GM23338 (cell line): ENCODE measurements at regions not wholly inside any gene's neighbourhood (a gene's known extent, or its start where the extent isn't known, plus 50 kb on each side); places are given as distances from the start of the nearest gene placed in this dataset.

Experiments
- CREB1 ChIP-seq: fragments of 250-450 bp; sonication (Bioruptor Pico); IDR thresholded peaks from 2 replicates; pipeline ENCODE4 v1.5.0; 2020; ENCODE audit warnings: low read depth, mild to moderate bottlenecking, moderate library complexity
- EZH2 ChIP-seq: fragments of 200-600 bp; sonication (generic); IDR thresholded peaks from one replicate; pipeline ENCODE4 v1.8.0; 2017; ENCODE audit warnings: antibody characterized with exemption, mild to moderate bottlenecking, low read depth; ENCODE audit not compliant: unreplicated experiment
- EZH2phosphoT487 ChIP-seq: fragments of 200-600 bp; sonication (generic); IDR thresholded peaks from one replicate; pipeline ENCODE4 v1.8.1; 2018; ENCODE audit warnings: antibody characterized with exemption; ENCODE audit not compliant: unreplicated experiment
- JUNB ChIP-seq: IDR thresholded peaks from one replicate; pipeline ENCODE4 v1.6.1; 2016; ENCODE audit warnings: antibody characterized with exemption; ENCODE audit not compliant: unreplicated experiment
- POLR2AphosphoS5 ChIP-seq: IDR thresholded peaks from 2 replicates; pipeline ENCODE4 v1.6.1; 2016; ENCODE audit warnings: antibody characterized with exemption, low read depth
- STAT1 ChIP-seq: IDR thresholded peaks from one replicate; pipeline ENCODE4 v1.6.1; 2016; ENCODE audit warnings: antibody characterized with exemption; ENCODE audit not compliant: unreplicated experiment
- ZNF114 ChIP-seq: fragments of 250-450 bp; sonication (Bioruptor Pico); IDR thresholded peaks from 2 replicates; pipeline ENCODE4 v1.5.0; 2020; ENCODE audit warnings: mild to moderate bottlenecking, moderate library complexity
- ZNF331 ChIP-seq: fragments of 250-450 bp; sonication (Bioruptor Pico); IDR thresholded peaks from 2 replicates; pipeline ENCODE4 v1.5.0; 2020; ENCODE audit warnings: low read depth, mild to moderate bottlenecking, moderate library complexity
- TF ChIP-seq, protein P1 (sequence below), 2 experiments: fragments of 200-600 bp in 1 of 2; sonication (generic) in 1 of 2; conservative IDR thresholded peaks; 2 replicates each; pipeline versions ENCODE4 v1.5.1 to v1.6.1; 2016 to 2017; ENCODE audit warnings: antibody characterized with exemption in 2 of 2, low read depth in 2 of 2, mild to moderate bottlenecking in 2 of 2, moderate library complexity in 1 of 2
- TF ChIP-seq, protein P2 (sequence below): IDR thresholded peaks from 2 replicates; pipeline ENCODE4 v1.6.1; 2016; ENCODE audit warnings: antibody characterized with exemption
- TF ChIP-seq, protein P3 (sequence below): IDR thresholded peaks from one replicate; pipeline ENCODE4 v1.6.1; 2018; ENCODE audit warnings: antibody characterized with exemption; ENCODE audit not compliant: unreplicated experiment
- TF ChIP-seq, protein P4 (sequence below): fragments of 250-450 bp; sonication (Bioruptor Pico); IDR thresholded peaks from 2 replicates; pipeline ENCODE4 v1.5.0; 2020; ENCODE audit warnings: mild to moderate bottlenecking, moderate library complexity

DNA sequence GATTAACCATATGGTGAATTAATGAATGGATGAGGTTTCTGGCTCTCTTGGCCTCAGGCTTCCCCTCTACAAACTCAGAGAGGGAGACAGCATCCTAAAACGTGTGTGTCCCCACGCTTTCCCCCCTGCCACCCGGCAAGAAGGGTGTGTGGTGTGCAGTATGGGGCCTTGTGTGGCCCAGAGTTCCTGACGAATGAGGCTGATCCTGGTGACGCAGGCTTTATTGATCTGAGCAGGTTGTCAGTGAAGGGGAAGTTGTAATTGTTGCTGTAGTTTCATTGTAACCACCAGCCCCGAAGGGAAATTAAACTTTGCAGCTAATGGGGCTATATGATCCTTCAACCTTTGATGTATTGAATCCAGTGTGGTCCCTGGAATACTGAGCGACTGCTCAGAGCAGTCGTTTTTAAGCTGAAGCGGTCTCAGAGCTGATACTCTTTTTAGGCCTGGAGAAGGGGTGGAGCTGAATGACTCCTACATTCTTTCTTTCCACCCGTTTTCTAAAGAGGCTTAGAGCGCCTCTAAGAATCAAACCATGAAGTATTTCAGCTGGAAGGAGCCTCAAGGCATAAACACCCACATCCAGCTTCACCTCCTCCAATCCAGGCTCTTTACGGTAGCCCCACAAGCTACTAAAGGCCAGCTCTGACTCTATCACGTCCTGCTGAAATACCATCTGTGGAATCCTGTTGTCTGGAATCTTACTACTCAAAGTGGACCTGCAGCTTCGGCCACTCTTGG lies 284.7 kb downstream of the MIAT start:
- TF ChIP-seq, protein P1, sequence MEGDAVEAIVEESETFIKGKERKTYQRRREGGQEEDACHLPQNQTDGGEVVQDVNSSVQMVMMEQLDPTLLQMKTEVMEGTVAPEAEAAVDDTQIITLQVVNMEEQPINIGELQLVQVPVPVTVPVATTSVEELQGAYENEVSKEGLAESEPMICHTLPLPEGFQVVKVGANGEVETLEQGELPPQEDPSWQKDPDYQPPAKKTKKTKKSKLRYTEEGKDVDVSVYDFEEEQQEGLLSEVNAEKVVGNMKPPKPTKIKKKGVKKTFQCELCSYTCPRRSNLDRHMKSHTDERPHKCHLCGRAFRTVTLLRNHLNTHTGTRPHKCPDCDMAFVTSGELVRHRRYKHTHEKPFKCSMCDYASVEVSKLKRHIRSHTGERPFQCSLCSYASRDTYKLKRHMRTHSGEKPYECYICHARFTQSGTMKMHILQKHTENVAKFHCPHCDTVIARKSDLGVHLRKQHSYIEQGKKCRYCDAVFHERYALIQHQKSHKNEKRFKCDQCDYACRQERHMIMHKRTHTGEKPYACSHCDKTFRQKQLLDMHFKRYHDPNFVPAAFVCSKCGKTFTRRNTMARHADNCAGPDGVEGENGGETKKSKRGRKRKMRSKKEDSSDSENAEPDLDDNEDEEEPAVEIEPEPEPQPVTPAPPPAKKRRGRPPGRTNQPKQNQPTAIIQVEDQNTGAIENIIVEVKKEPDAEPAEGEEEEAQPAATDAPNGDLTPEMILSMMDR (conservative IDR thresholded peaks at IDR 0.05; ENCODE audit: low read depth in 2 of 2) = no peak
- TF ChIP-seq EZH2phosphoT487 (no peak), EZH2 (no peak), CREB1 (CRISPR knock-in tag) (no peak), POLR2AphosphoS5 (no peak), JUNB (no peak), STAT1 (no peak), ZNF331 (CRISPR knock-in tag) (no peak), ZNF114 (CRISPR knock-in tag) (no peak)
- TF ChIP-seq, protein P2, sequence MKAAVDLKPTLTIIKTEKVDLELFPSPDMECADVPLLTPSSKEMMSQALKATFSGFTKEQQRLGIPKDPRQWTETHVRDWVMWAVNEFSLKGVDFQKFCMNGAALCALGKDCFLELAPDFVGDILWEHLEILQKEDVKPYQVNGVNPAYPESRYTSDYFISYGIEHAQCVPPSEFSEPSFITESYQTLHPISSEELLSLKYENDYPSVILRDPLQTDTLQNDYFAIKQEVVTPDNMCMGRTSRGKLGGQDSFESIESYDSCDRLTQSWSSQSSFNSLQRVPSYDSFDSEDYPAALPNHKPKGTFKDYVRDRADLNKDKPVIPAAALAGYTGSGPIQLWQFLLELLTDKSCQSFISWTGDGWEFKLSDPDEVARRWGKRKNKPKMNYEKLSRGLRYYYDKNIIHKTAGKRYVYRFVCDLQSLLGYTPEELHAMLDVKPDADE = no peak
- TF ChIP-seq, protein P3, sequence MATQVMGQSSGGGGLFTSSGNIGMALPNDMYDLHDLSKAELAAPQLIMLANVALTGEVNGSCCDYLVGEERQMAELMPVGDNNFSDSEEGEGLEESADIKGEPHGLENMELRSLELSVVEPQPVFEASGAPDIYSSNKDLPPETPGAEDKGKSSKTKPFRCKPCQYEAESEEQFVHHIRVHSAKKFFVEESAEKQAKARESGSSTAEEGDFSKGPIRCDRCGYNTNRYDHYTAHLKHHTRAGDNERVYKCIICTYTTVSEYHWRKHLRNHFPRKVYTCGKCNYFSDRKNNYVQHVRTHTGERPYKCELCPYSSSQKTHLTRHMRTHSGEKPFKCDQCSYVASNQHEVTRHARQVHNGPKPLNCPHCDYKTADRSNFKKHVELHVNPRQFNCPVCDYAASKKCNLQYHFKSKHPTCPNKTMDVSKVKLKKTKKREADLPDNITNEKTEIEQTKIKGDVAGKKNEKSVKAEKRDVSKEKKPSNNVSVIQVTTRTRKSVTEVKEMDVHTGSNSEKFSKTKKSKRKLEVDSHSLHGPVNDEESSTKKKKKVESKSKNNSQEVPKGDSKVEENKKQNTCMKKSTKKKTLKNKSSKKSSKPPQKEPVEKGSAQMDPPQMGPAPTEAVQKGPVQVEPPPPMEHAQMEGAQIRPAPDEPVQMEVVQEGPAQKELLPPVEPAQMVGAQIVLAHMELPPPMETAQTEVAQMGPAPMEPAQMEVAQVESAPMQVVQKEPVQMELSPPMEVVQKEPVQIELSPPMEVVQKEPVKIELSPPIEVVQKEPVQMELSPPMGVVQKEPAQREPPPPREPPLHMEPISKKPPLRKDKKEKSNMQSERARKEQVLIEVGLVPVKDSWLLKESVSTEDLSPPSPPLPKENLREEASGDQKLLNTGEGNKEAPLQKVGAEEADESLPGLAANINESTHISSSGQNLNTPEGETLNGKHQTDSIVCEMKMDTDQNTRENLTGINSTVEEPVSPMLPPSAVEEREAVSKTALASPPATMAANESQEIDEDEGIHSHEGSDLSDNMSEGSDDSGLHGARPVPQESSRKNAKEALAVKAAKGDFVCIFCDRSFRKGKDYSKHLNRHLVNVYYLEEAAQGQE = no peak
- TF ChIP-seq, protein P4, sequence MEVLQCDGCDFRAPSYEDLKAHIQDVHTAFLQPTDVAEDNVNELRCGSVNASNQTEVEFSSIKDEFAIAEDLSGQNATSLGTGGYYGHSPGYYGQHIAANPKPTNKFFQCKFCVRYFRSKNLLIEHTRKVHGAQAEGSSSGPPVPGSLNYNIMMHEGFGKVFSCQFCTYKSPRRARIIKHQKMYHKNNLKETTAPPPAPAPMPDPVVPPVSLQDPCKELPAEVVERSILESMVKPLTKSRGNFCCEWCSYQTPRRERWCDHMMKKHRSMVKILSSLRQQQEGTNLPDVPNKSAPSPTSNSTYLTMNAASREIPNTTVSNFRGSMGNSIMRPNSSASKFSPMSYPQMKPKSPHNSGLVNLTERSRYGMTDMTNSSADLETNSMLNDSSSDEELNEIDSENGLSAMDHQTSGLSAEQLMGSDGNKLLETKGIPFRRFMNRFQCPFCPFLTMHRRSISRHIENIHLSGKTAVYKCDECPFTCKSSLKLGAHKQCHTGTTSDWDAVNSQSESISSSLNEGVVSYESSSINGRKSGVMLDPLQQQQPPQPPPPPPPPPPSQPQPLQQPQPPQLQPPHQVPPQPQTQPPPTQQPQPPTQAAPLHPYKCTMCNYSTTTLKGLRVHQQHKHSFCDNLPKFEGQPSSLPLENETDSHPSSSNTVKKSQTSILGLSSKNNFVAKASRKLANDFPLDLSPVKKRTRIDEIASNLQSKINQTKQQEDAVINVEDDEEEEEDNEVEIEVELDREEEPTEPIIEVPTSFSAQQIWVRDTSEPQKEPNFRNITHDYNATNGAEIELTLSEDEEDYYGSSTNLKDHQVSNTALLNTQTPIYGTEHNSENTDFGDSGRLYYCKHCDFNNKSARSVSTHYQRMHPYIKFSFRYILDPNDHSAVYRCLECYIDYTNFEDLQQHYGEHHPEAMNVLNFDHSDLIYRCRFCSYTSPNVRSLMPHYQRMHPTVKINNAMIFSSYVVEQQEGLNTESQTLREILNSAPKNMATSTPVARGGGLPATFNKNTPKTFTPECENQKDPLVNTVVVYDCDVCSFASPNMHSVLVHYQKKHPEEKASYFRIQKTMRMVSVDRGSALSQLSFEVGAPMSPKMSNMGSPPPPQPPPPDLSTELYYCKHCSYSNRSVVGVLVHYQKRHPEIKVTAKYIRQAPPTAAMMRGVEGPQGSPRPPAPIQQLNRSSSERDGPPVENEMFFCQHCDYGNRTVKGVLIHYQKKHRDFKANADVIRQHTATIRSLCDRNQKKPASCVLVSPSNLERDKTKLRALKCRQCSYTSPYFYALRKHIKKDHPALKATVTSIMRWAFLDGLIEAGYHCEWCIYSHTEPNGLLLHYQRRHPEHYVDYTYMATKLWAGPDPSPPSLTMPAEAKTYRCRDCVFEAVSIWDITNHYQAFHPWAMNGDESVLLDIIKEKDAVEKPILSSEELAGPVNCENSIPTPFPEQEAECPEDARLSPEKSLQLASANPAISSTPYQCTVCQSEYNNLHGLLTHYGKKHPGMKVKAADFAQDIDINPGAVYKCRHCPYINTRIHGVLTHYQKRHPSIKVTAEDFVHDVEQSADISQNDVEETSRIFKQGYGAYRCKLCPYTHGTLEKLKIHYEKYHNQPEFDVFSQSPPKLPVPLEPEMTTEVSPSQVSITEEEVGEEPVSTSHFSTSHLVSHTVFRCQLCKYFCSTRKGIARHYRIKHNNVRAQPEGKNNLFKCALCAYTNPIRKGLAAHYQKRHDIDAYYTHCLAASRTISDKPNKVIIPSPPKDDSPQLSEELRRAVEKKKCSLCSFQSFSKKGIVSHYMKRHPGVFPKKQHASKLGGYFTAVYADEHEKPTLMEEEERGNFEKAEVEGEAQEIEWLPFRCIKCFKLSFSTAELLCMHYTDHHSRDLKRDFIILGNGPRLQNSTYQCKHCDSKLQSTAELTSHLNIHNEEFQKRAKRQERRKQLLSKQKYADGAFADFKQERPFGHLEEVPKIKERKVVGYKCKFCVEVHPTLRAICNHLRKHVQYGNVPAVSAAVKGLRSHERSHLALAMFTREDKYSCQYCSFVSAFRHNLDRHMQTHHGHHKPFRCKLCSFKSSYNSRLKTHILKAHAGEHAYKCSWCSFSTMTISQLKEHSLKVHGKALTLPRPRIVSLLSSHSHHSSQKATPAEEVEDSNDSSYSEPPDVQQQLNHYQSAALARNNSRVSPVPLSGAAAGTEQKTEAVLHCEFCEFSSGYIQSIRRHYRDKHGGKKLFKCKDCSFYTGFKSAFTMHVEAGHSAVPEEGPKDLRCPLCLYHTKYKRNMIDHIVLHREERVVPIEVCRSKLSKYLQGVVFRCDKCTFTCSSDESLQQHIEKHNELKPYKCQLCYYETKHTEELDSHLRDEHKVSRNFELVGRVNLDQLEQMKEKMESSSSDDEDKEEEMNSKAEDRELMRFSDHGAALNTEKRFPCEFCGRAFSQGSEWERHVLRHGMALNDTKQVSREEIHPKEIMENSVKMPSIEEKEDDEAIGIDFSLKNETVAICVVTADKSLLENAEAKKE (CRISPR knock-in tag) = no peak
